ENCODE measurements at regions not wholly inside any gene's neighbourhood (a gene's known extent, or its start where the extent isn't known, plus 50 kb on each side); places are given as distances from the start of the nearest gene placed in this dataset.

- TF ChIP-seq ZNF70 (CRISPR knock-in tag; IDR thresholded peaks at IDR 0.05) (no peak), CSRNP3 (CRISPR knock-in tag; IDR thresholded peaks at IDR 0.05) (no peak), OSR1 (CRISPR knock-in tag; IDR thresholded peaks at IDR 0.05) (no peak)
These were observed 271.0 kb upstream of the CDH20 start (continued) for GRCh38 chr18:61062258-61062657.

- no peak for ATAC-seq
- TF ChIP-seq TCF4 (CRISPR knock-in tag; IDR thresholded peaks at IDR 0.05; ENCODE audit: borderline replicate concordance): no peak
- no peak for TF ChIP-seq RARB (CRISPR knock-in tag; IDR thresholded peaks at IDR 0.05)
- no peak for TF ChIP-seq ZNF565 (CRISPR knock-in tag; conservative IDR thresholded peaks at IDR 0.05; ENCODE audit: low read depth)
- TF ChIP-seq CSRNP3 (CRISPR knock-in tag; IDR thresholded peaks at IDR 0.05): no peak
- TF ChIP-seq ISL1 (CRISPR knock-in tag; IDR thresholded peaks at IDR 0.05): no peak
- TF ChIP-seq ARNTL (CRISPR knock-in tag; IDR thresholded peaks at IDR 0.05; ENCODE audit: borderline replicate concordance, low read depth): no peak
- no peak for TF ChIP-seq TSHZ2 (CRISPR knock-in tag; IDR thresholded peaks at IDR 0.05)
- no peak for TF ChIP-seq CSDC2 (CRISPR knock-in tag; IDR thresholded peaks at IDR 0.05)
- no peak for TF ChIP-seq PPARA (CRISPR knock-in tag; IDR thresholded peaks at IDR 0.05; ENCODE audit: borderline replicate concordance)
- TF ChIP-seq ZC3H10 (CRISPR knock-in tag; IDR thresholded peaks at IDR 0.05): no peak
- no peak for TF ChIP-seq ESRRG (CRISPR knock-in tag; IDR thresholded peaks at IDR 0.05)
- no peak for TF ChIP-seq TOX (CRISPR knock-in tag; IDR thresholded peaks at IDR 0.05; ENCODE audit: borderline replicate concordance)
- no peak for TF ChIP-seq POU6F1 (CRISPR knock-in tag; IDR thresholded peaks at IDR 0.05; ENCODE audit: borderline replicate concordance, low read depth)
- no peak for TF ChIP-seq OSR1 (CRISPR knock-in tag; IDR thresholded peaks at IDR 0.05)
- TF ChIP-seq ZFP30 (CRISPR knock-in tag; IDR thresholded peaks at IDR 0.05): no peak
- TF ChIP-seq SNAI2 (CRISPR knock-in tag; IDR thresholded peaks at IDR 0.05): no peak
- TF ChIP-seq ZFP3 (CRISPR knock-in tag; IDR thresholded peaks at IDR 0.05): no peak
- no peak for TF ChIP-seq BACH2 (CRISPR knock-in tag; IDR thresholded peaks at IDR 0.05; ENCODE audit: borderline replicate concordance)
- TF ChIP-seq PATZ1 (CRISPR knock-in tag; IDR thresholded peaks at IDR 0.05; ENCODE audit: borderline replicate concordance): no peak
These were observed 268.3 kb upstream of the CDH20 start for GRCh38 chr18:61064911-61065310.

- no peak for ATAC-seq
- no peak for TF ChIP-seq SNAI2 (CRISPR knock-in tag; IDR thresholded peaks at IDR 0.05)
These were observed 256.2 kb upstream of the CDH20 start for GRCh38 chr18:61076986-61077385.

GRCh38 chr18:61079714-61080113 is 253.5 kb upstream of the CDH20 start:
- ATAC-seq: no peak
- no peak for TF ChIP-seq ZNF70 (CRISPR knock-in tag; IDR thresholded peaks at IDR 0.05)
- no peak for TF ChIP-seq ARNTL (CRISPR knock-in tag; IDR thresholded peaks at IDR 0.05; ENCODE audit: borderline replicate concordance, low read depth)
- no peak for TF ChIP-seq TCF4 (CRISPR knock-in tag; IDR thresholded peaks at IDR 0.05; ENCODE audit: borderline replicate concordance)
- TF ChIP-seq TSHZ2 (CRISPR knock-in tag; IDR thresholded peaks at IDR 0.05): no peak
- no peak for TF ChIP-seq ZNF8 (CRISPR knock-in tag; IDR thresholded peaks at IDR 0.05)
- no peak for TF ChIP-seq GLIS3 (CRISPR knock-in tag; IDR thresholded peaks at IDR 0.05)
- TF ChIP-seq BACH2 (CRISPR knock-in tag; IDR thresholded peaks at IDR 0.05; ENCODE audit: borderline replicate concordance): no peak
- no peak for TF ChIP-seq ESRRG (CRISPR knock-in tag; IDR thresholded peaks at IDR 0.05)
- TF ChIP-seq ZC3H10 (CRISPR knock-in tag; IDR thresholded peaks at IDR 0.05): no peak
- no peak for TF ChIP-seq ZNF565 (CRISPR knock-in tag; conservative IDR thresholded peaks at IDR 0.05; ENCODE audit: low read depth)
- TF ChIP-seq SNAI2 (CRISPR knock-in tag; IDR thresholded peaks at IDR 0.05): no peak
- TF ChIP-seq ISL1 (CRISPR knock-in tag; IDR thresholded peaks at IDR 0.05): no peak
- TF ChIP-seq ZFP3 (CRISPR knock-in tag; IDR thresholded peaks at IDR 0.05): no peak
- no peak for TF ChIP-seq CSDC2 (CRISPR knock-in tag; IDR thresholded peaks at IDR 0.05)
- TF ChIP-seq CREB5 (CRISPR knock-in tag; IDR thresholded peaks at IDR 0.05; ENCODE audit: low read depth): no peak

Data from SK-N-SH treated with all-trans-retinoic acid at 6 μM for 48 hours (cell line).